Thoracic aorta (tissue), 2 donors: ENCODE measurements at regions not wholly inside any gene's neighbourhood (a gene's known extent, or its start where the extent isn't known, plus 50 kb on each side); places are given as distances from the start of the nearest gene placed in this dataset.

ENCODE experiments used
- ATAC-seq: fragments of 150-250 bp; one replicate; pipeline ENCODE4 v1.8.0; 2017; ENCODE audit warnings: low read depth; ENCODE audit not compliant: insufficient number of reproducible peaks, low FRiP score
- DNase-seq: peaks from one replicate; pipeline ENCODE4 v3.0.0-alpha.2; 2020; ENCODE audit warnings: low spot score
- H3K27ac ChIP-seq, 2 donors: fragments of 200-600 bp; sonication (generic); 1 replicate in 1 of 2; 2 replicates in 1 of 2; pipeline ENCODE4 v1.5.1; 2016; ENCODE audit warnings: mild to moderate bottlenecking in 2 of 2, moderate library complexity in 2 of 2
- H3K27me3 ChIP-seq: fragments of 200-600 bp; sonication (generic); replicated peaks from 2 replicates; pipeline ENCODE4 v1.6.0; 2016; ENCODE audit warnings: mild to moderate bottlenecking; ENCODE audit not compliant: insufficient read depth
- H3K36me3 ChIP-seq: fragments of 200-600 bp; sonication (generic); one replicate; pipeline ENCODE4 v1.5.1; 2016
- H3K4me1 ChIP-seq, 2 donors: fragments of 200-600 bp; sonication (generic); 1 replicate in 1 of 2; 2 replicates in 1 of 2; pipeline versions ENCODE4 v1.5.1 to v1.6.0; 2016; ENCODE audit warnings: low read depth in 2 of 2, mild to moderate bottlenecking in 1 of 2; ENCODE audit not compliant: control insufficient read depth in 1 of 2
- H3K4me3 ChIP-seq: fragments of 200-600 bp; sonication (generic); 2 replicates; pipeline ENCODE4 v1.5.1; 2016; ENCODE audit warnings: mild to moderate bottlenecking
- H3K9me3 ChIP-seq: fragments of 200-600 bp; sonication (generic); 2 replicates; pipeline ENCODE4 v1.5.1; 2016
- CTCF ChIP-seq: fragments of 200-600 bp; sonication (generic); IDR thresholded peaks from one replicate; pipeline ENCODE4 v1.5.1; 2019; ENCODE audit warnings: antibody characterized with exemption

GRCh38 chr6:20029979-20030378 lies 182.3 kb downstream of the MBOAT1 start:
- H3K27me3 ChIP-seq = no peaks in the 10 kb centered on the region
- no peak overlapping the region for H3K27ac ChIP-seq
- no peaks in the 10 kb centered on the region for H3K36me3 ChIP-seq
- H3K4me1 ChIP-seq = no peaks in the 10 kb centered on the region
- ATAC-seq = no peak
- no peak overlapping the region for H3K4me3 ChIP-seq
- no peak for TF ChIP-seq CTCF
- H3K9me3 ChIP-seq = no peaks in the 10 kb centered on the region
- DNase-seq = no peak

GRCh38 chr6:20031342-20031741 lies 180.9 kb downstream of the MBOAT1 start:
- DNase-seq (no peak), ATAC-seq (no peak)
- Histone ChIP-seq H3K4me1 (no peaks in the 10 kb centered on the region), H3K27me3 (no peaks in the 10 kb centered on the region), H3K4me3 (no peak overlapping the region), H3K27ac (no peak overlapping the region), H3K9me3 (no peaks in the 10 kb centered on the region), H3K36me3 (no peaks in the 10 kb centered on the region)
- TF ChIP-seq CTCF = no peak

GRCh38 chr6:20033697-20034407 lies 178.4 kb downstream of the MBOAT1 start:
- no peak for ATAC-seq
- Histone ChIP-seq H3K4me3 (no peak overlapping the region), H3K4me1 (no peaks in the 10 kb centered on the region), H3K36me3 (no peaks in the 10 kb centered on the region), H3K27ac (no peak overlapping the region), H3K27me3 (no peaks in the 10 kb centered on the region), H3K9me3 (no peaks in the 10 kb centered on the region)
- no peak for DNase-seq
- no peak for TF ChIP-seq CTCF

- no peak overlapping the region for H3K4me3 ChIP-seq
- H3K27ac ChIP-seq = no peak overlapping the region
- ATAC-seq (no peak), DNase-seq (no peak)
- no peak for TF ChIP-seq CTCF
- no peaks in the 10 kb centered on the region for H3K27me3 ChIP-seq
- H3K9me3 ChIP-seq = no peaks in the 10 kb centered on the region
- H3K4me1 ChIP-seq = no peaks in the 10 kb centered on the region
- no peaks in the 10 kb centered on the region for H3K36me3 ChIP-seq
These were observed 177.9 kb downstream of the MBOAT1 start for GRCh38 chr6:20034408-20034769.

GRCh38 chr6:20036141-20036677 lies 176.1 kb downstream of the MBOAT1 start:
- TF ChIP-seq CTCF = no peak

More at GRCh38 chr6:20036141-20036677, 176.1 kb downstream of the MBOAT1 start:
- Histone ChIP-seq H3K36me3 (no peaks in the 10 kb centered on the region), H3K4me3 (no peak overlapping the region), H3K9me3 (no peaks in the 10 kb centered on the region), H3K27ac (no peak overlapping the region), H3K27me3 (no peaks in the 10 kb centered on the region), H3K4me1 (no peaks in the 10 kb centered on the region)
- no peak for DNase-seq
- ATAC-seq = no peak
